ENCODE measurements at regions not wholly inside any gene's neighbourhood (a gene's known extent, or its start where the extent isn't known, plus 50 kb on each side); places are given as distances from the start of the nearest gene placed in this dataset.

DNA sequence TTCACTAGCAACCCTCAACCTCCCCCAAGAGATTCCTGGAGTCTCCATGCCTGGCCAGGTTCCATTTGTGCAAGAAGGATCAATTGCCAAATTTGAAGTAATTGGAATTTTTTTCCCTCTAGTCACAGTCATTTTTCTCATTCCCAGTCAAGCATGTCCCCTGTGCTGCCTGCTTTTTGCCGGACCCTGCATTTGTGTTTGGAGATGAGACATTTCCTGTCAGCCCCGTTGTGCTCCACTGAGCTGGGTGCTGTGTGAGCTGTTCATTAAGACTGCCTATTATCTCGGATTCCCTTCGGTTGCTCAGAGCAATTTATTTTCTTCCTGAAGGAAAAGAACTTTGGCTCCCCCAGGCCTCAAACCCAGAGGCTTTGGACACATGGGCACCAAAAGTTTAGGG lies 201.0 kb upstream of the NLRP1 start:
- TF ChIP-seq, protein P1, sequence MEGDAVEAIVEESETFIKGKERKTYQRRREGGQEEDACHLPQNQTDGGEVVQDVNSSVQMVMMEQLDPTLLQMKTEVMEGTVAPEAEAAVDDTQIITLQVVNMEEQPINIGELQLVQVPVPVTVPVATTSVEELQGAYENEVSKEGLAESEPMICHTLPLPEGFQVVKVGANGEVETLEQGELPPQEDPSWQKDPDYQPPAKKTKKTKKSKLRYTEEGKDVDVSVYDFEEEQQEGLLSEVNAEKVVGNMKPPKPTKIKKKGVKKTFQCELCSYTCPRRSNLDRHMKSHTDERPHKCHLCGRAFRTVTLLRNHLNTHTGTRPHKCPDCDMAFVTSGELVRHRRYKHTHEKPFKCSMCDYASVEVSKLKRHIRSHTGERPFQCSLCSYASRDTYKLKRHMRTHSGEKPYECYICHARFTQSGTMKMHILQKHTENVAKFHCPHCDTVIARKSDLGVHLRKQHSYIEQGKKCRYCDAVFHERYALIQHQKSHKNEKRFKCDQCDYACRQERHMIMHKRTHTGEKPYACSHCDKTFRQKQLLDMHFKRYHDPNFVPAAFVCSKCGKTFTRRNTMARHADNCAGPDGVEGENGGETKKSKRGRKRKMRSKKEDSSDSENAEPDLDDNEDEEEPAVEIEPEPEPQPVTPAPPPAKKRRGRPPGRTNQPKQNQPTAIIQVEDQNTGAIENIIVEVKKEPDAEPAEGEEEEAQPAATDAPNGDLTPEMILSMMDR (IDR thresholded peaks at IDR 0.05) = no peak
- TF ChIP-seq POLR2AphosphoS5 (IDR thresholded peaks at IDR 0.05) (no peak), POLR2A (IDR thresholded peaks at IDR 0.05) (no peak), EP300 (IDR thresholded peaks at IDR 0.05) (no peak)

Measured in gastroesophageal sphincter (tissue), 3 donors.